Mesendoderm (in vitro differentiated cells): ENCODE measurements at regions not wholly inside any gene's neighbourhood (a gene's known extent, or its start where the extent isn't known, plus 50 kb on each side); places are given as distances from the start of the nearest gene placed in this dataset.

Source experiments
- DNase-seq: peaks from one replicate; pipeline ENCODE4 v3.0.0; 2013
- H2AK5ac ChIP-seq: 2 replicates; pipeline ENCODE4 v1.6.1; 2013; ENCODE audit warnings: low read length, inconsistent platforms
- H2BK120ac ChIP-seq: 2 replicates; pipeline ENCODE4 v1.6.1; 2013; ENCODE audit warnings: low read depth, mild to moderate bottlenecking, low read length, moderate library complexity, mixed read lengths
- H2BK15ac ChIP-seq: replicated peaks from 2 replicates; pipeline ENCODE4 v1.6.1; 2013; ENCODE audit warnings: low read depth, mild to moderate bottlenecking, moderate library complexity
- H2BK5ac ChIP-seq: 2 replicates; pipeline ENCODE4 v1.6.1; 2013; ENCODE audit warnings: low read length, inconsistent platforms
- H3K18ac ChIP-seq: 2 replicates; pipeline ENCODE4 v1.6.1; 2013; ENCODE audit warnings: mild to moderate bottlenecking, low read length, mixed read lengths
- H3K23ac ChIP-seq: one replicate; pipeline ENCODE4 v1.6.1; 2013; ENCODE audit warnings: low read length
- H3K27ac ChIP-seq: 2 replicates; pipeline ENCODE4 v1.5.1; 2013; ENCODE audit warnings: low read depth, mild to moderate bottlenecking, inconsistent platforms, low read length, moderate library complexity
- H3K27me3 ChIP-seq: 2 replicates; pipeline ENCODE4 v1.6.1; 2013; ENCODE audit warnings: low read length, control low read depth, mild to moderate bottlenecking, inconsistent platforms; ENCODE audit not compliant: insufficient read depth, poor library complexity
- H3K36me3 ChIP-seq: 2 replicates; pipeline ENCODE4 v1.6.1; 2013; ENCODE audit warnings: low read length, inconsistent platforms; ENCODE audit not compliant: control insufficient read depth, insufficient read depth
- H3K4ac ChIP-seq: one replicate; pipeline ENCODE4 v1.6.1; 2013; ENCODE audit warnings: low read depth, mild to moderate bottlenecking, low read length, moderate library complexity
- H3K4me1 ChIP-seq: 2 replicates; pipeline ENCODE4 v1.6.1; 2013; ENCODE audit warnings: low read depth, low read length, inconsistent platforms; ENCODE audit not compliant: control insufficient read depth
- H3K4me2 ChIP-seq: 2 replicates; pipeline ENCODE4 v1.6.1; 2013; ENCODE audit warnings: low read length
- H3K4me3 ChIP-seq: 2 replicates; pipeline ENCODE4 v1.5.1; 2013; ENCODE audit warnings: mild to moderate bottlenecking, low read length
- H3K56ac ChIP-seq: one replicate; pipeline ENCODE4 v1.6.1; 2013; ENCODE audit warnings: low read length
- H3K79me1 ChIP-seq: 2 replicates; pipeline ENCODE4 v1.6.1; 2013; ENCODE audit warnings: low read length, inconsistent platforms
- H3K79me2 ChIP-seq: 2 replicates; pipeline ENCODE4 v1.6.1; 2013; ENCODE audit warnings: mild to moderate bottlenecking, low read length; ENCODE audit not compliant: control insufficient read depth, insufficient read depth
- H3K9ac ChIP-seq: 2 replicates; pipeline ENCODE4 v1.6.1; 2013; ENCODE audit warnings: low read length, inconsistent platforms
- H4K5ac ChIP-seq: one replicate; pipeline ENCODE4 v1.6.1; 2013; ENCODE audit warnings: low read length
- H4K8ac ChIP-seq: one replicate; pipeline ENCODE4 v1.6.1; 2013; ENCODE audit warnings: low read depth, mild to moderate bottlenecking, control low read depth, low read length, moderate library complexity
- WGBS: extraction: QIAGEN DNeasy Blood & Tissue Kit; methylation state at CpG from one replicate; pipeline ENCODE4 v1.1.7; 2013; ENCODE audit warnings: low lambda C conversion rate, missing lambda C conversion rate; ENCODE audit not compliant: insufficient coverage; ENCODE audit errors: extremely low coverage; 5-methylcytosine and 5-hydroxymethylcytosine counted together

DNA sequence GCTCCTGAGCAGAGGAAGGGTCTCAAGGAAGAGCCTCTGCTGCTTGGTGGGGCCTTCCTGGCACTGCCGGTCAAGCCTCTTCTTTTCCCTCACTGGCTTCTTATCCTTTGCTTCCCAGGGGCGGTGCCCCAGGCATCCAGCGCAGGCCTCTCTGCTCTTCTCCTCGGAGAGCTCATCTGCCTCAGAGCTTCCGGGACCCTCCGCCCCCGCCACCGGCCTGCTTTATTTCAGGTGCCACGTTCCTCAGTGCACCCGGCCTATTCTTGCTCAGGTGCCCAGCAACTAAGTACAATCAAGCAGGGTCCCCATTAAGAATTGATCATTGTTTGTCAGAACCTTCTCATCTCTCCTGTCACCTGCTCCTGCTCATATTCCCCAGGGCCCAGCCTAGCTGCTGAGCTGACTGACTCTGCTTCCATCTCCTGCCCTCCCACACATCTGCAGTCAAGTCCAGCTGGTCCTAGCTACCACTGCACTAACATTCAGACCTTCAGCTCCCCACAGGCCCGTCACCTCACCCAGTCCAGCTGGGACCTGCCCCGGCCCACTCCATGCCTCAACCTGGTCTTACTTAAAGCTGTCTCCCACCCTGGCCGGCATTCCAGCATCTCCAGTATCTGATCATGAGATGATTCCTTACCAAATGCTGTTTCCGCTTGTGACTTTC lies 114.3 kb upstream of the BOD1 start:
- Histone ChIP-seq H3K4me3 (no peak overlapping the region), H3K18ac (no peak overlapping the region), H3K79me2 (no peaks in the 10 kb centered on the region), H3K23ac (no peak overlapping the region), H2BK15ac (no peak overlapping the region), H3K4ac (no peak overlapping the region), H3K4me1 (no peaks in the 10 kb centered on the region), H3K9ac (no peak overlapping the region), H2AK5ac (no peak overlapping the region), H2BK5ac (no peak overlapping the region), H3K56ac (no peak overlapping the region), H3K27me3 (no peaks in the 10 kb centered on the region), H4K5ac (no peak overlapping the region), H3K79me1 (no peaks in the 10 kb centered on the region), H3K4me2 (no peak overlapping the region), H2BK120ac (no peak overlapping the region), H4K8ac (no peak overlapping the region), H3K27ac (no peak overlapping the region), H3K36me3 (no peaks in the 10 kb centered on the region)
- WGBS, result no CpG with 5 or more reads among the region's 14 CpGs
- DNase-seq, result no peak

DNA sequence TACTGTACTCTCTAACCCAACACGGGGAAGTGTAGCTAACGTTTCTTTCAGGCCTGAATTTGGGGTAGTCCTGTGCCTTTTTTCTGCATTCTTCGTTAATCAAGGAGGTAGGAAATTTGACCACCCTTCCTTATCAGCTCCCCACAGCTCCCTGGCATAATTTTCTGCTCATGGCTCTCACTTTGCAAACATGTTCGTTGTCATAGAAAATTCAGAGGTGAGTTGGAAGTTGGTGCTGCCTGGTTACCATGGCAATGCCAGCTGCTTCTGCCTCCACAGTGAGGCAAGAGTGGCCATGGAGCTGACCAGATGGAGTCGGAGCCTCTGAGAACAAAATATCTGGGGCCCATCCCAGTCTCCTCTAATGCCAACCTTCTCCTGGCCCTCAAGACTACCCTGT lies 116.6 kb upstream of the BOD1 start:
- Histone ChIP-seq H2BK15ac (no peak overlapping the region), H3K27me3 (no peaks in the 10 kb centered on the region), H3K56ac (no peak overlapping the region), H3K23ac (no peak overlapping the region), H3K79me1 (no peaks in the 10 kb centered on the region), H3K18ac (no peak overlapping the region), H4K5ac (no peak overlapping the region), H3K27ac (no peak overlapping the region), H2BK5ac (no peak overlapping the region), H3K4me1 (no peaks in the 10 kb centered on the region), H3K4ac (no peak overlapping the region), H3K4me2 (no peak overlapping the region), H2AK5ac (no peak overlapping the region), H4K8ac (no peak overlapping the region), H3K36me3 (no peaks in the 10 kb centered on the region), H3K4me3 (no peak overlapping the region), H3K9ac (no peak overlapping the region), H3K79me2 (no peaks in the 10 kb centered on the region), H2BK120ac (no peak overlapping the region)
- no CpG with 5 or more reads among the region's 5 CpGs for WGBS
- no peak for DNase-seq

GRCh38 chr5:173733425-173733824 lies 117.0 kb upstream of the BOD1 start:
- H2BK5ac ChIP-seq, result no peak overlapping the region
- H3K23ac ChIP-seq, result no peak overlapping the region
- no CpG with 5 or more reads among the region's 9 CpGs for WGBS

DNA sequence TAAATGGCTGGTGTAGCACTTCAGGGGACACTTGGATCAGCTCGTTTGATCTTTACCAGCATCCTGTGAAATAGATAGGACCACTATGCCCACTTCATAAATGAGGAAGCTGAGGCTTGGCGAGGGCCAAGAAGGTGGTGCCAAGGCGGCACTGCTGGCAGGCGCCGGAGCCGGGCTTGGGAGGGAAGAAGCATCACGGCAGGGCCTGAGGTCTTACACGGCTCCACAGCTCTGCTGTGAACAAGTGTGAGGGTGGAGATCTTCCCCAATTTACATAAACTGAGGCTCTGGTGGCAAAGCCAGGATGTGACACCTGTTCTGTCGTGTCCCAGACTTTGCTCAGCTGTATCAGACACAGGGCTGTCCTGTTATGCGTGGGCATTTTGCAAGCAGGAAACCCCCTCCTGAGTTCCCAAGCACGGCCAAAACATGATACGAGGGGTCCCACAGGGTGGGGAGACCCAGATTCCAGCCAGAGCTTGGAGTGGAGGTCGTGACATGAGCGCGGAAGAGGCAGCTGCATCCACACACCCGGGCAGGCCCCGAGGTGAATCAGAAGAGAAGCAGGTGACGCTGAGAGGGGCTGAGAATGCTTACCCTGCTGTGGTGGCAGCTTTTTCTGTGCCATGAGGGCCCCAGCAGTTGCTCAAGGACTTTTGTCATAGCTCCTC lies 117.5 kb upstream of the BOD1 start:
- Histone ChIP-seq H3K23ac (no peak overlapping the region), H4K8ac (no peak overlapping the region), H3K4me3 (no peak overlapping the region), H3K27me3 (no peaks in the 10 kb centered on the region), H3K79me2 (no peaks in the 10 kb centered on the region), H3K36me3 (no peaks in the 10 kb centered on the region), H3K27ac (no peak overlapping the region), H3K9ac (no peak overlapping the region), H2BK5ac (no peak overlapping the region), H2BK120ac (no peak overlapping the region), H2AK5ac (no peak overlapping the region), H4K5ac (no peak overlapping the region), H3K79me1 (no peaks in the 10 kb centered on the region), H3K18ac (no peak overlapping the region), H3K56ac (no peak overlapping the region), H3K4me2 (no peak overlapping the region), H3K4me1 (no peaks in the 10 kb centered on the region), H3K4ac (no peak overlapping the region), H2BK15ac (no peak overlapping the region)
- DNase-seq, result no peak
- no CpG with 5 or more reads among the region's 18 CpGs for WGBS

More at GRCh38 chr5:173733425-173733824, 117.0 kb upstream of the BOD1 start:
- Histone ChIP-seq H2BK15ac (no peak overlapping the region), H3K18ac (no peak overlapping the region), H3K79me1 (no peaks in the 10 kb centered on the region), H3K4me1 (no peaks in the 10 kb centered on the region), H4K8ac (no peak overlapping the region), H3K36me3 (no peaks in the 10 kb centered on the region), H2AK5ac (no peak overlapping the region), H3K27me3 (no peaks in the 10 kb centered on the region), H4K5ac (no peak overlapping the region), H3K9ac (no peak overlapping the region), H2BK120ac (no peak overlapping the region), H3K79me2 (no peaks in the 10 kb centered on the region), H3K4ac (no peak overlapping the region), H3K56ac (no peak overlapping the region), H3K27ac (no peak overlapping the region), H3K4me2 (no peak overlapping the region), H3K4me3 (no peak overlapping the region)
- no peak for DNase-seq

DNA sequence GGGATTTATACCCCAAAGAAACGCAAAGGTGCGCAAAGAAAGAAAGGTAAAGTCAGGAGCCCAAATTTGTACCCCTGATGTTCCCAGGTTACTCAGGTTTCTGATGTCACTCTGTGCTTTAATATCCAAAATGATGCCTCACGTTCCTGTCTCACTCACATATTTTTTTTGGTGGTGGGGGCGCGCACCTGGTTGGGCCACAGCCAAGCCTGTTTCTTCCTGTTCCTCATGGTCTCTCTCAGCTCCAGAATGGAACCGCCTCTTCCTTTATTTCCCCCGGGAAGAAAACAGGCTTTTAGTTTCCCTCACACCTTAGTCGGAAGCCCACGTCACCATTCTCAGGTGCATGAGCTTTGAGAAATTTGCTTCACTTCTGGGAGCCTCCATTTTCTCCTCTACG lies 118.3 kb upstream of the BOD1 start:
- Histone ChIP-seq H3K36me3 (no peaks in the 10 kb centered on the region), H4K5ac (no peak overlapping the region), H3K23ac (no peak overlapping the region), H3K4me2 (no peak overlapping the region), H3K4ac (no peak overlapping the region), H4K8ac (no peak overlapping the region), H2AK5ac (no peak overlapping the region), H3K18ac (no peak overlapping the region), H3K27me3 (no peaks in the 10 kb centered on the region), H3K79me1 (no peaks in the 10 kb centered on the region), H2BK5ac (no peak overlapping the region), H2BK120ac (no peak overlapping the region), H3K79me2 (no peaks in the 10 kb centered on the region), H3K4me1 (no peaks in the 10 kb centered on the region), H3K4me3 (no peak overlapping the region), H2BK15ac (no peak overlapping the region), H3K56ac (no peak overlapping the region), H3K9ac (no peak overlapping the region), H3K27ac (no peak overlapping the region)
- WGBS, result no CpG with 5 or more reads among the region's 10 CpGs
- no peak for DNase-seq

- Histone ChIP-seq H3K23ac (no peak overlapping the region), H3K27ac (no peak overlapping the region), H2BK120ac (no peak overlapping the region), H3K4me3 (no peak overlapping the region), H3K18ac (no peak overlapping the region), H2AK5ac (no peak overlapping the region), H3K9ac (no peak overlapping the region), H3K56ac (no peak overlapping the region), H2BK5ac (no peak overlapping the region), H3K79me2 (no peaks in the 10 kb centered on the region), H3K4me1 (no peaks in the 10 kb centered on the region), H3K4me2 (no peak overlapping the region), H3K36me3 (no peaks in the 10 kb centered on the region), H3K79me1 (no peaks in the 10 kb centered on the region), H4K5ac (no peak overlapping the region), H2BK15ac (no peak overlapping the region), H3K27me3 (no peaks in the 10 kb centered on the region), H4K8ac (no peak overlapping the region), H3K4ac (no peak overlapping the region)
- no CpG with 5 or more reads among the region's 11 CpGs for WGBS
- no peak for DNase-seq
These were observed 118.7 kb upstream of the BOD1 start for GRCh38 chr5:173735184-173735583.
